CD4-positive, CD25-positive, alpha-beta regulatory T cell (primary cell): ENCODE measurements at regions not wholly inside any gene's neighbourhood (a gene's known extent, or its start where the extent isn't known, plus 50 kb on each side); places are given as distances from the start of the nearest gene placed in this dataset.
"Not testable (repeated sequence)": the region's sequence is repeated elsewhere in the genome, so short reads cannot be mapped to it uniquely, and the experiment has no call there.

Experiments used
- ATAC-seq, 2 donors: fragments of 150-1000 bp; cut with Tn5 transposase; one replicate each; pipeline ENCODE4 v1.10.0; 2021; ENCODE audit warnings: low read depth in 2 of 2, moderate number of reproducible peaks in 2 of 2, moderate library complexity in 1 of 2
- DNase-seq, 3 donors: peaks; one replicate each; pipeline versions ENCODE4 v3.0.0 to v3.0.0-alpha.2; 2012 to 2022; ENCODE audit warnings: mixed read lengths in 1 of 3
- H3K27ac ChIP-seq: one replicate; pipeline ENCODE4 v1.7.0; 2013; ENCODE audit warnings: mild to moderate bottlenecking, low read length; ENCODE audit not compliant: insufficient read depth, poor library complexity, severe bottlenecking
- H3K27me3 ChIP-seq: one replicate; pipeline ENCODE4 v1.7.0; 2013; ENCODE audit warnings: low read length; ENCODE audit not compliant: control insufficient read depth, insufficient read depth
- H3K36me3 ChIP-seq: one replicate; pipeline ENCODE4 v1.7.0; 2013; ENCODE audit warnings: mild to moderate bottlenecking, low read length, moderate library complexity; ENCODE audit not compliant: control insufficient read depth, insufficient read depth
- H3K4me1 ChIP-seq: 2 replicates; pipeline ENCODE4 v1.7.0; 2013; ENCODE audit warnings: mild to moderate bottlenecking, low read length; ENCODE audit not compliant: insufficient read depth, control insufficient read depth, poor library complexity, severe bottlenecking
- H3K4me3 ChIP-seq: one replicate; pipeline ENCODE4 v1.7.0; 2013; ENCODE audit warnings: low read depth, mild to moderate bottlenecking, low read length, moderate library complexity
- H3K9me3 ChIP-seq, 2 experiments: 1 replicate in 1 of 2; 2 replicates in 1 of 2; pipeline ENCODE4 v1.7.0; 2013; ENCODE audit warnings: low read length in 2 of 2, mild to moderate bottlenecking in 1 of 2, moderate library complexity in 1 of 2; ENCODE audit not compliant: control insufficient read depth in 2 of 2
- H3K27ac Mint-ChIP-seq, 3 donors: one replicate each; pipeline ENCODE4 v1.8.0; 2020 to 2022; ENCODE audit warnings: mild to moderate bottlenecking in 3 of 3, mixed read lengths in 3 of 3, moderate library complexity in 2 of 3
- H3K27me3 Mint-ChIP-seq: one replicate; pipeline ENCODE4 v1.8.0; 2022; ENCODE audit warnings: mild to moderate bottlenecking, mixed read lengths
- H3K36me3 Mint-ChIP-seq: one replicate; pipeline ENCODE4 v1.8.0; 2020; ENCODE audit warnings: mixed read lengths
- H3K4me1 Mint-ChIP-seq, 4 donors: one replicate each; pipeline ENCODE4 v1.8.0; 2020 to 2022; ENCODE audit warnings: mixed read lengths in 4 of 4, mild to moderate bottlenecking in 1 of 4
- H3K4me3 Mint-ChIP-seq, 4 donors: one replicate each; pipeline ENCODE4 v1.8.0; 2020 to 2022; ENCODE audit warnings: mild to moderate bottlenecking in 4 of 4, mixed read lengths in 4 of 4, moderate library complexity in 3 of 4
- H3K9me3 Mint-ChIP-seq, 7 donors: one replicate each; pipeline ENCODE4 v1.8.0; 2020 to 2022; ENCODE audit warnings: mixed read lengths in 7 of 7, mild to moderate bottlenecking in 3 of 7, moderate library complexity in 2 of 7

- H3K9me3 Mint-ChIP-seq, result peaks cover 0 to 5% (median under 1%) of the 10 kb centered on the region in 7 donors
- no peak overlapping the region for H3K4me3 ChIP-seq
- no peaks in the 10 kb centered on the region for H3K36me3 Mint-ChIP-seq
- H3K27me3 ChIP-seq, result no peaks in the 10 kb centered on the region
- peaks cover 0 to 3% of the 10 kb centered on the region in 2 experiments for H3K9me3 ChIP-seq
- no peaks in the 10 kb centered on the region for H3K36me3 ChIP-seq
- H3K4me1 ChIP-seq, result no peaks in the 10 kb centered on the region
- no peak overlapping the region for H3K27ac Mint-ChIP-seq
- H3K27me3 Mint-ChIP-seq, result no peaks in the 10 kb centered on the region
- ATAC-seq, result no peak
- no peaks in the 10 kb centered on the region for H3K4me1 Mint-ChIP-seq
- DNase-seq, result no peak
- H3K27ac ChIP-seq, result no peak overlapping the region
- no peak overlapping the region for H3K4me3 Mint-ChIP-seq
These were observed 930.3 kb upstream of the C9orf72 start for GRCh38 chr9:28503573-28503972.

GRCh38 chr9:28518439-28518838 lies 945.2 kb upstream of the C9orf72 start:
- no peaks in the 10 kb centered on the region for H3K27me3 Mint-ChIP-seq
- no peaks in the 10 kb centered on the region for H3K4me1 Mint-ChIP-seq
- Histone ChIP-seq H3K27ac (no peak overlapping the region), H3K4me1 (no peaks in the 10 kb centered on the region), H3K36me3 (no peaks in the 10 kb centered on the region), H3K4me3 (no peak overlapping the region), H3K9me3 (no peaks in the 10 kb centered on the region), H3K27me3 (no peaks in the 10 kb centered on the region)
- no peak for ATAC-seq
- H3K9me3 Mint-ChIP-seq, result peaks cover 0 to 20% (median 4%) of the 10 kb centered on the region in 7 donors
- DNase-seq, result no peak
- H3K36me3 Mint-ChIP-seq, result no peaks in the 10 kb centered on the region
- H3K4me3 Mint-ChIP-seq, result no peak overlapping the region
- no peak overlapping the region for H3K27ac Mint-ChIP-seq

- H3K36me3 ChIP-seq, H3K27ac Mint-ChIP-seq, H3K27me3 Mint-ChIP-seq, H3K4me3 Mint-ChIP-seq, ATAC-seq, H3K4me1 ChIP-seq, H3K36me3 Mint-ChIP-seq, H3K27ac ChIP-seq, H3K9me3 ChIP-seq, H3K9me3 Mint-ChIP-seq, H3K4me3 ChIP-seq, DNase-seq, H3K4me1 Mint-ChIP-seq, H3K27me3 ChIP-seq: not testable (repeated sequence)
These were observed 951.0 kb upstream of the C9orf72 start for GRCh38 chr9:28524309-28524708.

- Mint-ChIP-seq H3K27ac (no peak overlapping the region), H3K4me1 (no peaks in the 10 kb centered on the region)
- DNase-seq, result no peak
These were observed 954.8 kb upstream of the C9orf72 start for GRCh38 chr9:28528049-28528448.

GRCh38 chr9:28538132-28538531 lies 964.9 kb upstream of the C9orf72 start:
- Histone ChIP-seq H3K27me3 (no peaks in the 10 kb centered on the region), H3K9me3 (no peaks in the 10 kb centered on the region), H3K4me1 (no peaks in the 10 kb centered on the region), H3K36me3 (no peaks in the 10 kb centered on the region), H3K4me3 (no peak overlapping the region), H3K27ac (no peak overlapping the region)
- no peaks in the 10 kb centered on the region for H3K27me3 Mint-ChIP-seq
- no peaks in the 10 kb centered on the region for H3K4me1 Mint-ChIP-seq
- H3K4me3 Mint-ChIP-seq, result no peak overlapping the region
- no peak for ATAC-seq
- no peaks in the 10 kb centered on the region for H3K36me3 Mint-ChIP-seq
- peaks cover 0 to 19% (median 8%) of the 10 kb centered on the region in 7 donors for H3K9me3 Mint-ChIP-seq
- H3K27ac Mint-ChIP-seq, result no peak overlapping the region
- DNase-seq, result no peak

More at GRCh38 chr9:28528049-28528448, 954.8 kb upstream of the C9orf72 start:
- Mint-ChIP-seq H3K36me3 (no peaks in the 10 kb centered on the region), H3K9me3 (peaks cover 0 to 6% (median 2%) of the 10 kb centered on the region in 7 donors), H3K27me3 (no peaks in the 10 kb centered on the region), H3K4me3 (no peak overlapping the region)
- no peak overlapping the region for H3K27ac ChIP-seq
- H3K9me3 ChIP-seq, result no peaks in the 10 kb centered on the region
- no peak overlapping the region for H3K4me3 ChIP-seq
- no peaks in the 10 kb centered on the region for H3K4me1 ChIP-seq
- H3K27me3 ChIP-seq, result no peaks in the 10 kb centered on the region
- H3K36me3 ChIP-seq, result no peaks in the 10 kb centered on the region
- no peak for ATAC-seq

- Mint-ChIP-seq H3K27me3 (no peaks in the 10 kb centered on the region), H3K27ac (no peak overlapping the region), H3K9me3 (peaks cover 0 to 16% (median 7%) of the 10 kb centered on the region in 7 donors), H3K4me3 (no peak overlapping the region), H3K36me3 (no peaks in the 10 kb centered on the region), H3K4me1 (no peaks in the 10 kb centered on the region)
- H3K4me1 ChIP-seq, result no peaks in the 10 kb centered on the region
- no peak overlapping the region for H3K4me3 ChIP-seq
- no peaks in the 10 kb centered on the region for H3K9me3 ChIP-seq
- no peaks in the 10 kb centered on the region for H3K36me3 ChIP-seq
- no peak overlapping the region for H3K27ac ChIP-seq
- DNase-seq (no peak), ATAC-seq (no peak)
- no peaks in the 10 kb centered on the region for H3K27me3 ChIP-seq
These were observed 966.3 kb upstream of the C9orf72 start for GRCh38 chr9:28539434-28540070.

- no peaks in the 10 kb centered on the region for H3K36me3 ChIP-seq
- Mint-ChIP-seq H3K9me3 (peaks cover 0 to 16% (median 6%) of the 10 kb centered on the region in 7 donors), H3K4me1 (no peaks in the 10 kb centered on the region), H3K4me3 (no peak overlapping the region), H3K27me3 (no peaks in the 10 kb centered on the region), H3K36me3 (no peaks in the 10 kb centered on the region), H3K27ac (no peak overlapping the region)
- DNase-seq, result no peak
- no peak for ATAC-seq
- no peaks in the 10 kb centered on the region for H3K9me3 ChIP-seq
- no peaks in the 10 kb centered on the region for H3K27me3 ChIP-seq
- no peaks in the 10 kb centered on the region for H3K4me1 ChIP-seq
- H3K27ac ChIP-seq, result no peak overlapping the region
- no peak overlapping the region for H3K4me3 ChIP-seq
These were observed 969.6 kb upstream of the C9orf72 start for GRCh38 chr9:28542928-28543327.

GRCh38 chr9:28547527-28547926 lies 974.2 kb upstream of the C9orf72 start:
- DNase-seq (no peak), ATAC-seq (no peak)
- Histone ChIP-seq H3K9me3 (no peaks in the 10 kb centered on the region), H3K27ac (no peak overlapping the region), H3K4me1 (no peaks in the 10 kb centered on the region), H3K36me3 (no peaks in the 10 kb centered on the region), H3K27me3 (no peaks in the 10 kb centered on the region), H3K4me3 (no peak overlapping the region)
- no peaks in the 10 kb centered on the region for H3K27me3 Mint-ChIP-seq
- no peak overlapping the region for H3K4me3 Mint-ChIP-seq
- no peaks in the 10 kb centered on the region for H3K36me3 Mint-ChIP-seq
- peaks cover 2 to 11% (median 4%) of the 10 kb centered on the region in 7 donors for H3K9me3 Mint-ChIP-seq
- H3K4me1 Mint-ChIP-seq, result no peaks in the 10 kb centered on the region
- no peak overlapping the region for H3K27ac Mint-ChIP-seq
